Endothelial cell (in vitro differentiated cells): ENCODE measurements at regions not wholly inside any gene's neighbourhood (a gene's known extent, or its start where the extent isn't known, plus 50 kb on each side); places are given as distances from the start of the nearest gene placed in this dataset.

Experiments used
- DNase-seq: peaks from one replicate; pipeline ENCODE4 v3.0.0; 2021; ENCODE audit warnings: low spot score
- H3K27ac Mint-ChIP-seq: one replicate; pipeline ENCODE4 v1.8.0; 2021; ENCODE audit warnings: mixed read lengths, inconsistent platforms; ENCODE audit not compliant: unreplicated experiment
- H3K27me3 Mint-ChIP-seq: one replicate; pipeline ENCODE4 v1.8.0; 2021; ENCODE audit warnings: mild to moderate bottlenecking, moderate library complexity, mixed read lengths, inconsistent platforms; ENCODE audit not compliant: unreplicated experiment
- H3K36me3 Mint-ChIP-seq: one replicate; pipeline ENCODE4 v1.8.0; 2021; ENCODE audit warnings: mild to moderate bottlenecking, low read depth, mixed read lengths, inconsistent platforms; ENCODE audit not compliant: unreplicated experiment
- H3K4me1 Mint-ChIP-seq: one replicate; pipeline ENCODE4 v1.8.0; 2021; ENCODE audit warnings: mild to moderate bottlenecking, mixed read lengths, inconsistent platforms; ENCODE audit not compliant: unreplicated experiment
- H3K4me3 Mint-ChIP-seq: one replicate; pipeline ENCODE4 v1.8.0; 2021; ENCODE audit warnings: mild to moderate bottlenecking, mixed read lengths, inconsistent platforms; ENCODE audit not compliant: unreplicated experiment
- H3K9me3 Mint-ChIP-seq: one replicate; pipeline ENCODE4 v1.8.0; 2021; ENCODE audit warnings: mixed read lengths, inconsistent platforms; ENCODE audit not compliant: unreplicated experiment
- TF ChIP-seq, protein P1 (sequence below): fragments of 200-600 bp; sonication (generic); IDR thresholded peaks from one replicate; pipeline ENCODE4 v1.5.0; 2021; ENCODE audit warnings: antibody characterized with exemption; ENCODE audit not compliant: unreplicated experiment

DNA sequence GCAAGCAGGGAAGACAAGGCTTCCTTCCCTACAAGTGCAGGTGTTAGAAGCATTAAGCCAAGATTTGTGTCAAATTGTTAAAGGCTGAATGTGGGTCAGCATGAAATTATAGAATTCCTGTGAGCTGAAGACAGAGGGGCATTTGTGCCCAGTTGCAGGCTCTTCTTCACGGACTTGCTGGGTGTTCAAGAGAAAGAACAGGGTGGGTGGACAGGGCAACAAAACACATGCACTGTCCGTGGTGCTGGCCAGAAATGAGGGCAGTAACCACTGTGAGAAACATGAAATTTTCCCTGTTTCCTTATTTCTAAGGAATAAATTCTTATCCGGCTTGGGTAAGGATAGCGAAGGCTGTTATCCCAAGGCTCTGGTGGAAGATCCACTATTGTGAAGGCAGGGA, 579.5 kb upstream of the HTR1E start:
- Mint-ChIP-seq H3K4me3 (no peak overlapping the region), H3K4me1 (no peaks in the 10 kb centered on the region), H3K27ac (no peak overlapping the region), H3K27me3 (peaks cover 2% of the 10 kb centered on the region), H3K9me3 (no peaks in the 10 kb centered on the region), H3K36me3 (no peaks in the 10 kb centered on the region)
- no peak for DNase-seq
- TF ChIP-seq, protein P1, sequence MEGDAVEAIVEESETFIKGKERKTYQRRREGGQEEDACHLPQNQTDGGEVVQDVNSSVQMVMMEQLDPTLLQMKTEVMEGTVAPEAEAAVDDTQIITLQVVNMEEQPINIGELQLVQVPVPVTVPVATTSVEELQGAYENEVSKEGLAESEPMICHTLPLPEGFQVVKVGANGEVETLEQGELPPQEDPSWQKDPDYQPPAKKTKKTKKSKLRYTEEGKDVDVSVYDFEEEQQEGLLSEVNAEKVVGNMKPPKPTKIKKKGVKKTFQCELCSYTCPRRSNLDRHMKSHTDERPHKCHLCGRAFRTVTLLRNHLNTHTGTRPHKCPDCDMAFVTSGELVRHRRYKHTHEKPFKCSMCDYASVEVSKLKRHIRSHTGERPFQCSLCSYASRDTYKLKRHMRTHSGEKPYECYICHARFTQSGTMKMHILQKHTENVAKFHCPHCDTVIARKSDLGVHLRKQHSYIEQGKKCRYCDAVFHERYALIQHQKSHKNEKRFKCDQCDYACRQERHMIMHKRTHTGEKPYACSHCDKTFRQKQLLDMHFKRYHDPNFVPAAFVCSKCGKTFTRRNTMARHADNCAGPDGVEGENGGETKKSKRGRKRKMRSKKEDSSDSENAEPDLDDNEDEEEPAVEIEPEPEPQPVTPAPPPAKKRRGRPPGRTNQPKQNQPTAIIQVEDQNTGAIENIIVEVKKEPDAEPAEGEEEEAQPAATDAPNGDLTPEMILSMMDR, result no peak

DNA sequence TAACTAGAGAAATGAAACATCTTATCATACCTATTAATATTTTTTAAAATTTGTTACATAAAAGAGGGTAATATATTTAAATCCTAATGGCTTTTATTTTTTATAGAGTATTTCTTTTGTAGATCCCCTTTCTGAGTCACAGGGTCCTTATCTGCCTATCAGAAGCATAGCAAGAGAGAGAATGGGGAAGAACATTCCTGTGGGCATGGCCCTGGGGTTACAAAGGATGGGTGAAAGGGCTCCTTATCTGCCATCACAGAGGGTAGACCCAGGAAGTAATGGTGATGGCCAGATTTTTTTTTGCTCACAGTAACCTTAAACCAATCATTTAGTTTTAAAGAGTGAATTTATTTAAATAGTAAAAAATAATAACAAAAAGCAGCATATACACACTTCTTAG, 582.1 kb upstream of the HTR1E start:
- no peaks in the 10 kb centered on the region for H3K36me3 Mint-ChIP-seq
- TF ChIP-seq, protein P1, result no peak
- H3K9me3 Mint-ChIP-seq, result peaks cover 5% of the 10 kb centered on the region
- no peak for DNase-seq
- peaks cover 3% of the 10 kb centered on the region for H3K27me3 Mint-ChIP-seq
- H3K4me1 Mint-ChIP-seq, result no peaks in the 10 kb centered on the region
- H3K27ac Mint-ChIP-seq, result no peak overlapping the region
- H3K4me3 Mint-ChIP-seq, result no peak overlapping the region

DNA sequence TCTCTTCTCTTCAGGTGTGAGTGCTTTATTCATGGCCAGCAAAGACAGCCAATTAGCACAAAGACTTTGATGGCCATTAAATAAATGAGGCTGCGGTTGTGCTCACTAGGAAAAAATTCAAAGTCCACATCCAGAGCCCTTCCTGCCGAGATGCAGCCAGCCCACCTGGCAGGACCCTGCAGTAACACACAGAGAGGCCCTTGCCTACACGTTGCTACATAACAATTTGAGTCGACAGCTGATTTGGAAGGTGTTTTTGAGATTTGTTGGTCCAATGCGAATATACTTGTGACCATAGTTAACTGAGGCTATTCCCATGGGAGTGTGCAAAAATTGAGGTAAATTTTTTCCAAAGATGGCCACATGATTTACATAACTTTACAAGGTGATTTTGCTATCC, 605.4 kb upstream of the HTR1E start:
- DNase-seq, result no peak
- H3K4me1 Mint-ChIP-seq, result no peaks in the 10 kb centered on the region
- H3K36me3 Mint-ChIP-seq, result no peaks in the 10 kb centered on the region
- TF ChIP-seq, protein P1, result no peak
- H3K27ac Mint-ChIP-seq, result no peak overlapping the region
- H3K9me3 Mint-ChIP-seq, result no peaks in the 10 kb centered on the region
- H3K4me3 Mint-ChIP-seq, result no peak overlapping the region
- no peaks in the 10 kb centered on the region for H3K27me3 Mint-ChIP-seq

DNA sequence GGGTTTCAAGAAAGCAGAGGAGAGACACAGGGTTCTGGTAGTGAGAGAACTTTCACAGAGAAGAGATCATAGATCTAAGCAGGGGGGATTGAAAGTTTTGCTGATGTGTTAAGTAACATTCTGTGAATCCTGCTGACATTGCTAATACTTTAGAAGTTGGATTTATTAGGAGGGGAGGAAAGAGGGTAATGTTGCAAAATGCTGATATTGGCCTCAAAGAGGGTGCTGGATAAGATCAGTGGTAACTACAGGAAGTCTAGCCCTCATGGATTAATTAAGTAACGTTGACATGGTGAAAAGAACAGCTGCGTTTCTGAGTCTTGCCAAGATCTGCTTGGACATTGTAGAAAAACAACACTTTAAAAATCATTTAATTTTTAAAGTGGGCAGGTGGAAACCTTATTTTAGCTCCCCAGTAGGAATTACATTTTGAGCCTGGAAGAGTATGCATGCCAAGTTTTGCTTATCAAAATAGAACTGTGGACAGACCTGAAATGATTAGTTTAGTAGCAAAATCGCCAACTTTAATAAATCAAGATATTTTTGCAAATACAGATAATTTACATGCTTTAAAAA, 606.0 kb upstream of the HTR1E start:
- TF ChIP-seq, protein P1, result no peak
- no peak for DNase-seq
- H3K27me3 Mint-ChIP-seq, result no peaks in the 10 kb centered on the region

DNA sequence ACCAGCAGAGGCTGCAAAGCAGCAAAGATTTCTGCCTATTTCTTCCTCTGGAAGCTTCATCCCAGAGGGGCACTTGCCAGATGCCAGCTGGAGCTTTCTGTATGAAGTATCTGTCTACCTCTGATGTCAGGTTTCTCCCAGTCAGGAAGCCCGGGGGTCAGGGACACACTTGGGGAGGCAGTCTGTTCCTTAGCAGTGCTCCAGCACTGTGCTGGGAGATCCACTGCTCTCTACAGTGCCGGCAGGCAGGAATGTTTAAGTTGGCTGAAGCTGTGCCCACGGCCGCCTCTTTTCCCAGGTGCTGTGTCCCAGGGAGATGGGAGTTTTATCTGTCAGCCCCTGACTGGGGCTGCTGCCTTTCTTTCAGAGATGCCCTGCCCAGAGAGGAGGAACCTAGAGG, 631.1 kb upstream of the HTR1E start:
- Mint-ChIP-seq H3K4me3 (no peak overlapping the region), H3K36me3 (peaks cover 3% of the 10 kb centered on the region), H3K27me3 (peaks cover 2% of the 10 kb centered on the region), H3K9me3 (peaks cover 4% of the 10 kb centered on the region), H3K4me1 (no peaks in the 10 kb centered on the region), H3K27ac (no peak overlapping the region)
- DNase-seq, result no peak
- TF ChIP-seq, protein P1, result no peak

More for the DNA sequence above, 606.0 kb upstream of the HTR1E start:
- Mint-ChIP-seq H3K4me3 (no peak overlapping the region), H3K9me3 (no peaks in the 10 kb centered on the region), H3K27ac (no peak overlapping the region), H3K4me1 (no peaks in the 10 kb centered on the region), H3K36me3 (no peaks in the 10 kb centered on the region)
